GM18867 (cell line): ENCODE measurements at regions not wholly inside any gene's neighbourhood (a gene's known extent, or its start where the extent isn't known, plus 50 kb on each side); places are given as distances from the start of the nearest gene placed in this dataset.
"Not testable (repeated sequence)": the region's sequence is repeated elsewhere in the genome, so short reads cannot be mapped to it uniquely, and the experiment has no call there.

ENCODE experiments used
- ATAC-seq: cut with Tn5 transposase; IDR thresholded peaks from one replicate; pipeline ENCODE4 v1.9.1; 2021; ENCODE audit warnings: mild to moderate bottlenecking, moderate library complexity; ENCODE audit not compliant: unreplicated experiment

- ATAC-seq = no peak
Observed at GRCh38 chr1:190665045-190665444, 187.4 kb upstream of the BRINP3 start.

GRCh38 chr1:190667914-190668313, 190.2 kb upstream of the BRINP3 start:
- ATAC-seq = no peak

- no peak for ATAC-seq
Observed at GRCh38 chr1:190679044-190679443, 201.4 kb upstream of the BRINP3 start.

GRCh38 chr1:190679454-190679853, 201.8 kb upstream of the BRINP3 start:
- ATAC-seq = no peak

- no peak for ATAC-seq
Observed at GRCh38 chr1:190679983-190680382, 202.3 kb upstream of the BRINP3 start.

GRCh38 chr1:190685676-190686075, 208.0 kb upstream of the BRINP3 start:
- ATAC-seq = no peak

- no peak for ATAC-seq
Observed at GRCh38 chr1:190688096-190688495, 210.4 kb upstream of the BRINP3 start.

- ATAC-seq = not testable (repeated sequence)
Observed at GRCh38 chr1:190698488-190698887, 220.8 kb upstream of the BRINP3 start.

- no peak for ATAC-seq
Observed at GRCh38 chr1:190699165-190699564, 221.5 kb upstream of the BRINP3 start.

- no peak for ATAC-seq
Observed at GRCh38 chr1:190708418-190709057, 230.9 kb upstream of the BRINP3 start.

GRCh38 chr1:190711069-190711468, 233.4 kb upstream of the BRINP3 start:
- ATAC-seq = no peak

- no peak for ATAC-seq
Observed at GRCh38 chr1:190717055-190717454, 239.4 kb upstream of the BRINP3 start.

GRCh38 chr1:190736971-190737590, 259.4 kb upstream of the BRINP3 start:
- ATAC-seq = no peak

- no peak for ATAC-seq
Observed at GRCh38 chr1:190738317-190738716, 260.7 kb upstream of the BRINP3 start.

- ATAC-seq = no peak
Observed at GRCh38 chr1:190739926-190740325, 262.3 kb upstream of the BRINP3 start.

GRCh38 chr1:190747704-190748103, 270.0 kb upstream of the BRINP3 start:
- ATAC-seq = no peak

GRCh38 chr1:190752131-190752530, 274.5 kb upstream of the BRINP3 start:
- ATAC-seq = no peak

GRCh38 chr1:190754666-190755065, 277.0 kb upstream of the BRINP3 start:
- no peak for ATAC-seq

GRCh38 chr1:190759807-190760206, 282.1 kb upstream of the BRINP3 start:
- peak; percentile 94 for ATAC-seq

- ATAC-seq = no peak
Observed at GRCh38 chr1:190762325-190762724, 284.7 kb upstream of the BRINP3 start.

GRCh38 chr1:190792873-190793272, 315.2 kb upstream of the BRINP3 start:
- ATAC-seq = no peak

- no peak for ATAC-seq
Observed at GRCh38 chr1:190807629-190808028, 330.0 kb upstream of the BRINP3 start.

- ATAC-seq = no peak
Observed at GRCh38 chr1:190808035-190808434, 330.4 kb upstream of the BRINP3 start.
